ENCODE measurements at regions not wholly inside any gene's neighbourhood (a gene's known extent, or its start where the extent isn't known, plus 50 kb on each side); places are given as distances from the start of the nearest gene placed in this dataset.

DNA sequence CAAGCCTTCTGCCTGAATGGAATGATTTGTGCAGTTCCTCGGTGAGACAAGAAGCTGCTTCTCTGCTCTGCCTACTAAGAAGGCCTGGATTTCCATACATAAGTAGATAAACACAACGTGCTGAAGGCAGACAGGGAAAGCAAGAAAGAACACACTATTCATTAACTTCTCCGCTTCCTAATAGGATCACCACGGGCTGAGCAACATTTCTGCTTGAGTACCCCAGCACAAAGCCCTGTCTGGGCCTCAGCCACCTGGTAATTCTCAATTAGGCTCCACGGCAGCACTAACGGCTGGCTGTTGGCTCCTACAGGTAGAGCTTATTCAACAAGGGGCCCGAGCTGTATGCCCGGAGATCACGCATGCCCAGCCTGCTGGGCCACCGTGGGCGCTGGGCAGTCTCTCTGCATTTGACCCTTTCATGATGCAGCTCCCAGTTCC, 1156.6 kb downstream of the TBC1D22A start:
- TF ChIP-seq, protein P1, sequence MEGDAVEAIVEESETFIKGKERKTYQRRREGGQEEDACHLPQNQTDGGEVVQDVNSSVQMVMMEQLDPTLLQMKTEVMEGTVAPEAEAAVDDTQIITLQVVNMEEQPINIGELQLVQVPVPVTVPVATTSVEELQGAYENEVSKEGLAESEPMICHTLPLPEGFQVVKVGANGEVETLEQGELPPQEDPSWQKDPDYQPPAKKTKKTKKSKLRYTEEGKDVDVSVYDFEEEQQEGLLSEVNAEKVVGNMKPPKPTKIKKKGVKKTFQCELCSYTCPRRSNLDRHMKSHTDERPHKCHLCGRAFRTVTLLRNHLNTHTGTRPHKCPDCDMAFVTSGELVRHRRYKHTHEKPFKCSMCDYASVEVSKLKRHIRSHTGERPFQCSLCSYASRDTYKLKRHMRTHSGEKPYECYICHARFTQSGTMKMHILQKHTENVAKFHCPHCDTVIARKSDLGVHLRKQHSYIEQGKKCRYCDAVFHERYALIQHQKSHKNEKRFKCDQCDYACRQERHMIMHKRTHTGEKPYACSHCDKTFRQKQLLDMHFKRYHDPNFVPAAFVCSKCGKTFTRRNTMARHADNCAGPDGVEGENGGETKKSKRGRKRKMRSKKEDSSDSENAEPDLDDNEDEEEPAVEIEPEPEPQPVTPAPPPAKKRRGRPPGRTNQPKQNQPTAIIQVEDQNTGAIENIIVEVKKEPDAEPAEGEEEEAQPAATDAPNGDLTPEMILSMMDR (IDR thresholded peaks at IDR 0.05; ENCODE audit: control insufficient read depth, insufficient read depth, low read depth, low read length, missing control alignments), result no peak
- H3K4me3 ChIP-seq (ENCODE audit: control insufficient read depth, low read depth, low read length), result no peak overlapping the region
- no peak for DNase-seq (ENCODE audit: low read depth)

DNA sequence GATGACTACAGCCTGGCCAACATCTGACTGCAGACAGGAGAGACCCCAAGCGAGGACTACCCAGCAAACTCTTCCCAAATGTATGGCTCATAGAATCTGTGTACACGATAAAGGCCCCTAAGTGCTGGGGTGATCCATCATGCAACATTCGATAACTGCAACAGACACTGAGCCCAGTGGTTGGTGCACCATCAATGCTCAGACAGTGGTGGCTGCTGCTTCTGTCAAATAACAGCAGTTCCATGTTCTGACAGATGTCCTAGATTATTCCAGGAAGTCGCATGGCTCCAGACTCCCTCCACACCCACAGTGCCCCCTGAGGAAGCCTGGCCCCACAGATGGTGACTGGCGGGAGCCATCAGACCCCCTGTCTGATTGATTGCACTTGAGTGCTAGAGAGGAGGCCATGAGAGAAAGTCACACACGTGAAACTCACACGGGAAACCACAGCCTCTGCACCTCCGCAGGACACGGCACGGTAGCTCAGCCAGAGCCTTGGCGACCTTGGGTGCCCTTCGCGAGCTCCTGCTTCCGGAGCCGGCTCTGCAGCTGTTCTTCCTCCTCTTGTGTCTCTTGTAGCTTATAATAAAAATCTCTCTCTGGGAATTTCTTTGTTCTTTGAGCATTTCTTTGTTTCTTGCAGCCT, 1155.9 kb downstream of the TBC1D22A start:
- H3K4me3 ChIP-seq (ENCODE audit: control insufficient read depth, low read depth, low read length), result no peak overlapping the region
- TF ChIP-seq, protein P1 (IDR thresholded peaks at IDR 0.05; ENCODE audit: control insufficient read depth, insufficient read depth, low read depth, low read length, missing control alignments), result no peak
- no peak for DNase-seq (ENCODE audit: low read depth)

DNA sequence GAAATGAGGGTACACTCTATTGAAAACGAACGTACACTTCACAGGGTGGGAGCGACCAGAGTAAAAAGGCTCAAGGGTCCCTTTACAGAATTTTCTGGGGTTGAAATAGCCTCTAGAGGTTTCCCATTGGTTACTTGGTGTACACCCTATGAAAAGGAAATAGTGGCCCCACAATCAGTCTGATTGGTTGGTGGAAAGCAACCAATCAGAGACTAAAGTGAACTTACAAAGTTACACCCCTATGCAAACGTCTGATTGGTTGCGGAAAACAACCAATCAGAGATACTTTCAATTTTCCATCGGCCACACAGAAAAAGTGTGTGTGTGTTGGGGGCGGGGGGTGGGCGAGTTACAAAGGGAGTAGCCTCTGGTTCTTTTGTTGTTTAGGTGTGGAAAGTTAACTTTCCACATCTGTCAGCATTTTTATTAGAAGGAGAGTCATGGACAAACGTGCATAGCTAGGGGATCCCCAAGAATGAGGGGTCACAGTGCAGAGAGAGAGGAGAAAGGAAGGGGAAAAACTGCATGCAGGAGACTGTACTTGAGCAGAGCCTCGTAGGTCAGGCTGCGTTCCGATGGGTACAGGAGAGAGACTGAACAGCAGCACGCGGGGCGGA, 1152.1 kb downstream of the TBC1D22A start:
- no peak for DNase-seq (ENCODE audit: low read depth)
- no peak overlapping the region for H3K4me3 ChIP-seq (ENCODE audit: control insufficient read depth, low read depth, low read length)
- TF ChIP-seq, protein P1 (IDR thresholded peaks at IDR 0.05; ENCODE audit: control insufficient read depth, insufficient read depth, low read depth, low read length, missing control alignments), result no peak

DNA sequence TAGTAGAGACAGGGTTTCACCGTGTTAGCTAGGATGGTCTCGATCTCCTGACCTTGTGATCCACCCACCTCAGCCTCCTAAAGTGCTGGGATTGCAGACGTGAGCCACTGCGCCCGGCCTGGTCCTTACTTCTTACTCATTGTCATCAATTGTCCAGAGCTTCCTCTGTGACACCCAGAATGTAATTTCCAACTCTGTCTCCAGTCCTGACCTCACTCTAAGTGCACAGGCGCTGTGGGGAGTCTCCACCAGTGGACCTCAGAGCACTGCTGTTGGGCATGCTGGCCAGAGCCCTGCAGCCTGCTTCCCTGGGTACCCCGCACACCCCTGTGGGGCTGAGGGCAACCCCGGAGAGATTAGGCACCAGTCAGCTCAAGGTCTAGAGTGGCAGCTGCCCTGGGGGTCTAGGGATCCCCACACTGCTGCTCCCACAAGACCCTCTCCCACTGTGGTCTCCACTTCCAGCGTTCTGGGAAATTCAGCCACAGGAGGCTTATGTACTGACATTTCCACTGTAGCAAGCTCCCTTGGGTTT, 1140.3 kb downstream of the TBC1D22A start:
- no peak overlapping the region for H3K4me3 ChIP-seq (ENCODE audit: control insufficient read depth, low read depth, low read length)
- TF ChIP-seq, protein P1 (IDR thresholded peaks at IDR 0.05; ENCODE audit: control insufficient read depth, insufficient read depth, low read depth, low read length, missing control alignments), result no peak
- no peak for DNase-seq (ENCODE audit: low read depth)

DNA sequence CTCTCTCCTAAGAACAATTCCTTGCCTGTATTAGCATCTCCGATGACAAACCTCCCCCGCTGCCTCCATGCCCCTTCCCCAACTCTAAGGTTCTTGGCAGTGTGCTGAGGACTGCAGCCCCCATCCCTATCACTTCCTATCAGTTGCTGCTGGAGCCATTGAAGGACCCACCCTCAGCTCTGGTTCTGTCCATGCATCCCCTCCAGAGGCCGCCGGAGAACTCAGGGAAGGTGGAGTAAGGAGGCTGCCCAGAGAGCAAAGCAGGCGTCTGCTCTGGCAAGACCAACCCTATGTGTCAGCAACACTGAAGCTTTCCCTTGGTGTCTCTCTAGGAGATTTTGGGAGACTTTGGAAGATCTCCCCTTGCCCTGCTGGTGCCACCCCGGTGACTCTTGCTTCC, 1139.5 kb downstream of the TBC1D22A start:
- DNase-seq (ENCODE audit: low read depth), result no peak
- TF ChIP-seq, protein P1 (IDR thresholded peaks at IDR 0.05; ENCODE audit: control insufficient read depth, insufficient read depth, low read depth, low read length, missing control alignments), result no peak
- no peak overlapping the region for H3K4me3 ChIP-seq (ENCODE audit: control insufficient read depth, low read depth, low read length)

DNA sequence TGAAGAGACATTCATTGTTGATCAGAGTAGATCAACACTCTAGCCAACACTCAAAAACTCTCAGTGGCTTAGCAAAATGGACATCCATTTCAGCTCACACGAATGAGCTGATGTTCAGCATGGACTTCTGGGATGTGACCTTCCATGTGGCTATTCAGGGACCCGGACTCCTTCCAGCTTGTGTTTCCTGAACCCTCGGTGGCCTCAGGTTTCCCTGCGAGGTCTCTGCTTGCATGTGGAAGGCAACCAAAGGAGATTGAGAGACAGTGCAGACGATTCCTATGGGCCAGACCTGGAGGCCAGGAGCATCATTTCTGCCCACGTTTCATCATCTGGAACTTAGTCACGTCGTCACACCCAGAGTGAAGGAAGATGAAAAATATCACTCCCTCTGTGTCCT, 1137.4 kb downstream of the TBC1D22A start:
- TF ChIP-seq, protein P1 (IDR thresholded peaks at IDR 0.05; ENCODE audit: control insufficient read depth, insufficient read depth, low read depth, low read length, missing control alignments), result no peak
- DNase-seq (ENCODE audit: low read depth), result no peak
- H3K4me3 ChIP-seq (ENCODE audit: control insufficient read depth, low read depth, low read length), result no peak overlapping the region

All from AG09309 (cell line).